ENCODE measurements at regions not wholly inside any gene's neighbourhood (a gene's known extent, or its start where the extent isn't known, plus 50 kb on each side); places are given as distances from the start of the nearest gene placed in this dataset.

- TF ChIP-seq POLR2A (IDR thresholded peaks at IDR 0.05) (no peak), CTCF (IDR thresholded peaks at IDR 0.05 in 4 of 5, conservative IDR thresholded peaks at IDR 0.05 in 1 of 5) (no peak)
These were observed 58.3 kb upstream of the TDRD3 start for GRCh38 chr13:60338754-60339153.
